ENCODE measurements at regions not wholly inside any gene's neighbourhood (a gene's known extent, or its start where the extent isn't known, plus 50 kb on each side); places are given as distances from the start of the nearest gene placed in this dataset.

GRCh38 chr4:156100651-156101050 is 147.0 kb upstream of the CTSO start:
- no peaks in the 10 kb centered on the region for H3K4me1 ChIP-seq
- H3K27me3 ChIP-seq, result no peaks in the 10 kb centered on the region
- DNase-seq (no peak), ATAC-seq (no peak)
- no peak for TF ChIP-seq POLR2A (IDR thresholded peaks at IDR 0.05)
- TF ChIP-seq, protein P1, sequence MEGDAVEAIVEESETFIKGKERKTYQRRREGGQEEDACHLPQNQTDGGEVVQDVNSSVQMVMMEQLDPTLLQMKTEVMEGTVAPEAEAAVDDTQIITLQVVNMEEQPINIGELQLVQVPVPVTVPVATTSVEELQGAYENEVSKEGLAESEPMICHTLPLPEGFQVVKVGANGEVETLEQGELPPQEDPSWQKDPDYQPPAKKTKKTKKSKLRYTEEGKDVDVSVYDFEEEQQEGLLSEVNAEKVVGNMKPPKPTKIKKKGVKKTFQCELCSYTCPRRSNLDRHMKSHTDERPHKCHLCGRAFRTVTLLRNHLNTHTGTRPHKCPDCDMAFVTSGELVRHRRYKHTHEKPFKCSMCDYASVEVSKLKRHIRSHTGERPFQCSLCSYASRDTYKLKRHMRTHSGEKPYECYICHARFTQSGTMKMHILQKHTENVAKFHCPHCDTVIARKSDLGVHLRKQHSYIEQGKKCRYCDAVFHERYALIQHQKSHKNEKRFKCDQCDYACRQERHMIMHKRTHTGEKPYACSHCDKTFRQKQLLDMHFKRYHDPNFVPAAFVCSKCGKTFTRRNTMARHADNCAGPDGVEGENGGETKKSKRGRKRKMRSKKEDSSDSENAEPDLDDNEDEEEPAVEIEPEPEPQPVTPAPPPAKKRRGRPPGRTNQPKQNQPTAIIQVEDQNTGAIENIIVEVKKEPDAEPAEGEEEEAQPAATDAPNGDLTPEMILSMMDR (IDR thresholded peaks at IDR 0.05 in 4 of 5, conservative IDR thresholded peaks at IDR 0.05 in 1 of 5), result no peak
- H3K4me3 ChIP-seq, result no peak overlapping the region
- intact Hi-C loops (cut with DNase I; ENCODE audit: low total_unique reads) (no loop called here), in situ Hi-C loops (cut with MboI; ENCODE audit: low sequenced_read_pairs in 4 of 4) (no loop called here)
- H3K27ac ChIP-seq, result no peak overlapping the region
- H3K36me3 ChIP-seq, result no peaks in the 10 kb centered on the region
- H3K9me3 ChIP-seq, result no peaks in the 10 kb centered on the region

DNA sequence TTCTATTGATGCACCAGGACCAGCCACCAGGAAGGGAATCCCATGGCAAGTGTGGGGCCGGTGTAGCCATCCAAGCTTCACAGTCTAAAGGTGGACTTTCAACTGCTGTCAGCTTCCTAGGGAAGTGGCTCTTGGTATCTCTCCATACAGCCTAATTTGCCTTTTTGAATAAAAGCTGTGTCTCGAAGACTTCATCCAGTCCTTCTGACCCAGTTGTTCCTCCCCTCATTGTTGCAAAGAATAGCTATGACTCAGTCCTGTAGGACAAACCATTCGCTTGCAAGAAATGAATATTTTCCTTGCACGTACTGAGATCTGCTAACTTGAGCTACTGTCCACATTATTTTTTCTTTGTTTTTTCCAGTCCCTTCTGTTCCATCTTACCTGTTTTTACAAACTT is 145.1 kb upstream of the CTSO start:
- no peaks in the 10 kb centered on the region for H3K4me1 ChIP-seq
- intact Hi-C loops (cut with DNase I; ENCODE audit: low total_unique reads), result no loop called here

DNA sequence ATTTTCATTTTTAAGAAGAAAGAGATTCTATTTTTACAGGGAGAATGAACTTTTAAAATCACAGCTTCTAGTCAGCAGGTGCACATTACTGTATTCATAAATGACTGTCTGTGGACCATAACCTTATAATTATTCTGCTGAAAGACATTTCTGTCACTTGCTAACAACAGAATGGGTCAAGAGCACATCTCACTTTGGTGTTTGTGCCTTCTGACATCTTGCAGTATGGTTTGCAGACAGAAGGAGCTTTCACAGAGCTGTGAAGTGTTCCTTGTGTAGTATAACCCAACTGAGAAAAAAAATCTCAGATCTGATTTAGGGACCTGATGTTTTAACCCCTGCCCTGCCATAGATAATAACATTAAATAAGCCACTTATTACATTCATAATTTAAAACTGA is 131.4 kb upstream of the CTSO start:
- intact Hi-C loops (cut with DNase I; ENCODE audit: low total_unique reads), result no loop called here
- DNase-seq (no peak), ATAC-seq (no peak)
- Histone ChIP-seq H3K27me3 (no peaks in the 10 kb centered on the region), H3K4me3 (no peak overlapping the region), H3K9me3 (no peaks in the 10 kb centered on the region), H3K4me1 (no peaks in the 10 kb centered on the region), H3K36me3 (no peaks in the 10 kb centered on the region), H3K27ac (no peak overlapping the region)
- in situ Hi-C loops (cut with MboI; ENCODE audit: low sequenced_read_pairs in 4 of 4), result no loop called here
- no peak for TF ChIP-seq POLR2A (IDR thresholded peaks at IDR 0.05)
- TF ChIP-seq, protein P1 (IDR thresholded peaks at IDR 0.05 in 4 of 5, conservative IDR thresholded peaks at IDR 0.05 in 1 of 5), result no peak

More for the DNA sequence above, 145.1 kb upstream of the CTSO start:
- Histone ChIP-seq H3K27me3 (no peaks in the 10 kb centered on the region), H3K9me3 (no peaks in the 10 kb centered on the region), H3K36me3 (no peaks in the 10 kb centered on the region), H3K4me3 (no peak overlapping the region), H3K27ac (no peak overlapping the region)
- ATAC-seq (no peak), DNase-seq (no peak)
- TF ChIP-seq POLR2A (IDR thresholded peaks at IDR 0.05), result no peak
- TF ChIP-seq, protein P1 (IDR thresholded peaks at IDR 0.05 in 4 of 5, conservative IDR thresholded peaks at IDR 0.05 in 1 of 5), result no peak
- in situ Hi-C loops (cut with MboI; ENCODE audit: low sequenced_read_pairs in 4 of 4), result no loop called here

DNA sequence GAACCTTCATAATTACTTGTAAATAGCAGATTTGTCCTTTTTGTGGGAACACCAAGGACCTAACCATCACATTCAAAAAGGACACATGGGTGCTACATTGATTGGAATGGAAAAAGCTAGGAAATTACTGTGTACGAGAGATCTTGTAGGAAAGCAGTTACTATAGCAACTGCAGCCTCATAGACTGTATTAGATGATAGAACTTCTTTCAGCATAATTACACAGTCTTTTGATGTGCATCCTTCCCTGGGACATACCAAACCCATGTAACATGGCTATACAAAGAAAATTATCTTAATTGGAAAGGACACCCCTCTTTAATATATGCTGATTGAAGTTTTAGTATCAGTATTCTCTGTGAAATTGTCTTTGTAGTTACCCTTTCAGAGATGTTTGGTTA is 130.7 kb upstream of the CTSO start:
- ATAC-seq, result no peak
- Histone ChIP-seq H3K4me3 (no peak overlapping the region), H3K36me3 (no peaks in the 10 kb centered on the region), H3K4me1 (no peaks in the 10 kb centered on the region), H3K9me3 (no peaks in the 10 kb centered on the region), H3K27ac (no peak overlapping the region), H3K27me3 (no peaks in the 10 kb centered on the region)
- no peak for DNase-seq
- TF ChIP-seq POLR2A (IDR thresholded peaks at IDR 0.05), result no peak
- TF ChIP-seq, protein P1 (IDR thresholded peaks at IDR 0.05 in 4 of 5, conservative IDR thresholded peaks at IDR 0.05 in 1 of 5), result no peak
- in situ Hi-C loops (cut with MboI; ENCODE audit: low sequenced_read_pairs in 4 of 4) (no loop called here), intact Hi-C loops (cut with DNase I; ENCODE audit: low total_unique reads) (no loop called here)

DNA sequence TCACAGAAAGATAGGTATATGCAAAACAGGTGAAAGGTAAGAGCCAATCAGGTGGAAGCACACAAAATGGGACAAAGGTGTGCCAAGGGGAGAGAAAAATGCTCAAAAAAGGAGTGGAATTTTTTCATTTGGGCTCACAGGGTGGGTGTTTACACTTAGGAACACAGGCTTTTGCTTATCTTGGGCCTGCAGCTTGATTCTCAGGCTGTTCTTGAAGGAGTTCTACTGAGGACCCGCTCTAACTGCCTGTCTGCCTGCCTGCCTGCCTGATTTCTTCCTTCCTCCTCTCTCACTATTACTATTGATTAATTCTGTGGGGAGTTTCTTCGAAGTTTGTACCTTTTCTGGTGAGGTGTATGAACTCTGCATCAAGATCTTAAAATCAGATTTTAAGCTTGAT is 120.3 kb upstream of the CTSO start:
- H3K4me1 ChIP-seq, result no peaks in the 10 kb centered on the region
- intact Hi-C loops (cut with DNase I; ENCODE audit: low total_unique reads), result no loop called here
- no peak overlapping the region for H3K4me3 ChIP-seq
- no peaks in the 10 kb centered on the region for H3K36me3 ChIP-seq
- no peak overlapping the region for H3K27ac ChIP-seq
- in situ Hi-C loops (cut with MboI; ENCODE audit: low sequenced_read_pairs in 4 of 4), result no loop called here
- H3K9me3 ChIP-seq, result no peaks in the 10 kb centered on the region
- TF ChIP-seq, protein P1 (IDR thresholded peaks at IDR 0.05 in 4 of 5, conservative IDR thresholded peaks at IDR 0.05 in 1 of 5), result no peak
- no peak for TF ChIP-seq POLR2A (IDR thresholded peaks at IDR 0.05)
- DNase-seq (no peak), ATAC-seq (no peak)
- H3K27me3 ChIP-seq, result no peaks in the 10 kb centered on the region

All from gastrocnemius medialis (tissue), 4 donors.